ENCODE measurements at regions not wholly inside any gene's neighbourhood (a gene's known extent, or its start where the extent isn't known, plus 50 kb on each side); places are given as distances from the start of the nearest gene placed in this dataset.

DNA sequence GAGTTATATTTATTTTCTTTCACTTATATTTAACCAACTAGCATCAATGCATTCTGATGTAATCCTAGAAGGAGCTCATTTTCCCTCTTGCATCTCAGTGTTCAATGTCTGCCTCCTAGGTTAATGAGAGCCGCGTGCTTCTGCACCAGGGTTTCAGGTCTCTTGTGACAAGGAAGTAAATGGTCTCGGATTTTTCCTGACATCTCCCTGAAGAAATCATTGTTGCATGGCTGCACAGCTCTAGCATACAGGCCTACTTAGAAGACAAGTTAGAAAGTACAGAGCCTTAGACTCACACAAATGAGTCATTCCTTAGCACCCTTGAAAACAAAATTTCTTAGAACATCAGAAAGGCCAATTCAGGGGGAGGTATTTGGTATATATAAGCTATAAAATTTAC, 57.2 kb upstream of the KLF12 start:
- Mint-ChIP-seq H3K27me3 (ENCODE audit: low read depth) (no peaks in the 10 kb centered on the region), H3K27ac (peak overlapping the region; percentile 72), H3K4me1 (peaks cover 37% of the 10 kb centered on the region), H3K36me3 (no peaks in the 10 kb centered on the region), H3K9me3 (peaks cover 8% of the 10 kb centered on the region), H3K4me3 (no peak overlapping the region)
- no peak for DNase-seq (ENCODE audit: low spot score in 2 of 2, unreplicated experiment in 2 of 2)
- TF ChIP-seq, protein P1, sequence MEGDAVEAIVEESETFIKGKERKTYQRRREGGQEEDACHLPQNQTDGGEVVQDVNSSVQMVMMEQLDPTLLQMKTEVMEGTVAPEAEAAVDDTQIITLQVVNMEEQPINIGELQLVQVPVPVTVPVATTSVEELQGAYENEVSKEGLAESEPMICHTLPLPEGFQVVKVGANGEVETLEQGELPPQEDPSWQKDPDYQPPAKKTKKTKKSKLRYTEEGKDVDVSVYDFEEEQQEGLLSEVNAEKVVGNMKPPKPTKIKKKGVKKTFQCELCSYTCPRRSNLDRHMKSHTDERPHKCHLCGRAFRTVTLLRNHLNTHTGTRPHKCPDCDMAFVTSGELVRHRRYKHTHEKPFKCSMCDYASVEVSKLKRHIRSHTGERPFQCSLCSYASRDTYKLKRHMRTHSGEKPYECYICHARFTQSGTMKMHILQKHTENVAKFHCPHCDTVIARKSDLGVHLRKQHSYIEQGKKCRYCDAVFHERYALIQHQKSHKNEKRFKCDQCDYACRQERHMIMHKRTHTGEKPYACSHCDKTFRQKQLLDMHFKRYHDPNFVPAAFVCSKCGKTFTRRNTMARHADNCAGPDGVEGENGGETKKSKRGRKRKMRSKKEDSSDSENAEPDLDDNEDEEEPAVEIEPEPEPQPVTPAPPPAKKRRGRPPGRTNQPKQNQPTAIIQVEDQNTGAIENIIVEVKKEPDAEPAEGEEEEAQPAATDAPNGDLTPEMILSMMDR (IDR thresholded peaks at IDR 0.05; ENCODE audit: unreplicated experiment): no peak

DNA sequence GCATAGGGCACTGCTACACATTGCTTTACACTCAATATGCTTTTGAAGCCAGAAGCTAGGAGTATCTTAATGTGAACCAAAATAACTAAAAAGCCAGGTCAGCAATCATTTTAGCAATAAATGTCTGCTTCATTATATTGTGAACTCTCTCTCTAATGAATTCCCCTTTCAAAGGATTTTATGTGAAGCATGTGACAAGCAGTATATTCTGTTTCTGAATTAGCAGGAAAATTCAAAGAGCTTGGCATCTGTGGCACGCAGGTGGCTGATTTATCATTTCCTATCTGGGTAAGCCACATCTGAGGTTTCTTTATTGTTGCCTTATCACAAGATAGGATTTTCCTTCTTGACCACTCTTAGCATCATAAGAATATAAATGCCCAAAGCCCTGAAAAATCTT, 56.8 kb upstream of the KLF12 start:
- no peak for DNase-seq (ENCODE audit: low spot score in 2 of 2, unreplicated experiment in 2 of 2)
- H3K27me3 Mint-ChIP-seq (ENCODE audit: low read depth): no peaks in the 10 kb centered on the region
- TF ChIP-seq, protein P1 (IDR thresholded peaks at IDR 0.05; ENCODE audit: unreplicated experiment): no peak
- H3K36me3 Mint-ChIP-seq: no peaks in the 10 kb centered on the region
- no peak overlapping the region for H3K4me3 Mint-ChIP-seq
- H3K27ac Mint-ChIP-seq: peak overlapping the region; percentile 87
- H3K9me3 Mint-ChIP-seq: peaks cover 8% of the 10 kb centered on the region
- H3K4me1 Mint-ChIP-seq: peaks cover 37% of the 10 kb centered on the region

DNA sequence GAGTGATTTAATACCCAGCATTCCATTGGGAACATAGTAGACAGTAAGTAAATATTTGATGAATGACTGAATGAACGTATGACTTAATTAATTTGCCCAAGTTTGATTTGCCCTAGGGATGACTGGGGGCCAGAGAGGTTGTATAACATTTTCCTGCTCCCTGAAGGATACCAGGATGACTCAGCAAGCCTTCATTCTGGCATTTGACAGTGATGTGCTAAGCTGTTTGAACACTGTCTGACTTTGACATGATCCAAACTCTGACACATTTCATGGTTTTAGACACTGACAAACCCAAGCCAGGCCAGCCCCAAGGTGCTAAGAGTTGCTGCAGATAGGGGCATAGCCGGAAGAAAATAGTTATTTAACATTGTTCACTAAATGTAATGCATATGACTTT, 53.4 kb upstream of the KLF12 start:
- Mint-ChIP-seq H3K27me3 (ENCODE audit: low read depth) (no peaks in the 10 kb centered on the region), H3K4me3 (no peak overlapping the region), H3K9me3 (peaks cover 3% of the 10 kb centered on the region), H3K36me3 (no peaks in the 10 kb centered on the region), H3K4me1 (peaks cover 29% of the 10 kb centered on the region), H3K27ac (no peak overlapping the region)
- TF ChIP-seq, protein P1 (IDR thresholded peaks at IDR 0.05; ENCODE audit: unreplicated experiment): no peak
- DNase-seq (ENCODE audit: low spot score in 2 of 2, unreplicated experiment in 2 of 2): no peak

DNA sequence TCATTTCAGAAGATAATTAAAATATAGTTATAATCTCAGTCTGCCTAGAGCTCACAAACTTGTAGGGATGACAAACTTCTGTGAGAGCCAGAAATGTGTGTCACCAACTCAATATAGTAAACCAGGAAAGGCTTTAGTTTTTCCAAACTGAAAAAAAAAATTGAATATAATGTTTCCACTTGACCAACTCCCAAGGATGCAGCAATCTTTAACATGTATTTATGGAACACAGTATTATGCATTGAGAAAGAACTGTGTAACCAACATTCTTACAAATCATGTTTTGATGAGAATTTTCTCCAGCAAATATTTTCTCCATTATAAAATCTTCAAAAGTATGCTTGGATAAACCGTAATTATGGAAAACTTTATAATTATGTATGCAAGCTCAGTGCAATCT, 50.1 kb upstream of the KLF12 start:
- H3K27me3 Mint-ChIP-seq (ENCODE audit: low read depth): no peaks in the 10 kb centered on the region
- no peak for DNase-seq (ENCODE audit: low spot score in 2 of 2, unreplicated experiment in 2 of 2)
- no peak overlapping the region for H3K27ac Mint-ChIP-seq
- TF ChIP-seq, protein P1 (IDR thresholded peaks at IDR 0.05; ENCODE audit: unreplicated experiment): no peak
- H3K4me3 Mint-ChIP-seq: no peak overlapping the region
- peaks cover 3% of the 10 kb centered on the region for H3K9me3 Mint-ChIP-seq
- no peaks in the 10 kb centered on the region for H3K36me3 Mint-ChIP-seq
- peaks cover 14% of the 10 kb centered on the region for H3K4me1 Mint-ChIP-seq
